Mononuclear cell (primary cell): ENCODE measurements at regions not wholly inside any gene's neighbourhood (a gene's known extent, or its start where the extent isn't known, plus 50 kb on each side); places are given as distances from the start of the nearest gene placed in this dataset.

Experiments
- H3K27me3 ChIP-seq: 2 replicates; pipeline ENCODE4 v1.6.0; 2011; ENCODE audit warnings: low read length, control low read depth; ENCODE audit not compliant: insufficient read depth
- H3K4me1 ChIP-seq: 2 replicates; pipeline ENCODE4 v1.5.1; 2011; ENCODE audit warnings: mild to moderate bottlenecking, low read length, control low read depth; ENCODE audit not compliant: insufficient read depth
- H3K4me3 ChIP-seq: 2 replicates; pipeline ENCODE4 v1.5.1; 2011; ENCODE audit warnings: mild to moderate bottlenecking, low read length, moderate library complexity
- H3K9me3 ChIP-seq: 2 replicates; pipeline ENCODE4 v1.5.1; 2011; ENCODE audit warnings: low read depth, mild to moderate bottlenecking, control low read depth, low read length

DNA sequence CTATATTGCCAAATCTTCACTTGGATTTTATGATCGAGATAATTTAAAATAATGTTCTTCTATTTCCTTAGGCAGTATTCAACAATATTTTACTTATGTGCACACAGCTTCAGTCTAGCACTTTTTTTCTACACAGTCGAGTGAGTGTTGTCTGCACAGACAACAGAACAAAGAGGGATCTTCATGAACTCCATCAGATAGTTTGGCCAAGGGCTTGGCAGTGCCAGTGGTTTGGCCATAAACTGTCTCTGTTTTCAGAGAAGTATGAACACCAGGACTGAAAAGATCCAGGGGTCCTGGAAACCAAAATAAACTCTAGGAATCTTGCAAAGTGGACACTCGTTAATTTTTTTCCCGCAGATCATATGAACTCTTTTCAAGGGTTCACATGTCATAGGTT lies 547.3 kb downstream of the PLCL1 start:
- no peaks in the 10 kb centered on the region for H3K4me1 ChIP-seq
- no peaks in the 10 kb centered on the region for H3K9me3 ChIP-seq
- H3K4me3 ChIP-seq: no peak overlapping the region
- peaks cover 8% of the 10 kb centered on the region for H3K27me3 ChIP-seq

DNA sequence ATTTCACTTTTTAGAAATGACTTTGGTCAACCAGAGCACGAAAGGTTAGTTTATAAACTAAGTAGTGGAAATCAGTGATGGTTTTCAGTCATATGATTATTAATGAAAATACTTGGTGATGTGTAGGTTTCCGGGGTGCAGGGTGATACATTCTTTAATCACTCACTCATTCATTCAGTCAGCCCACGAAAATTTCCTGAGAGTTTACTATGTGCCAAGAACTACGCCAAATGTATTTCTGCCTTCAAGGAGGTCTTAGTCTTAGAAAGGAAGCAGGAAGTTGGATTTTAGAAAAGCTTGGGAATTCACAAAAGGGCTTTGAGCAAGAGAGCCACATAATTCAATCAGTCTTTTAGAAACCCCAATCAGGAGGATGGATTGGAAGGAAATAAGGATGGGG lies 543.6 kb downstream of the PLCL1 start:
- Histone ChIP-seq H3K4me1 (no peaks in the 10 kb centered on the region), H3K9me3 (no peaks in the 10 kb centered on the region), H3K4me3 (no peak overlapping the region), H3K27me3 (peaks cover 8% of the 10 kb centered on the region)

DNA sequence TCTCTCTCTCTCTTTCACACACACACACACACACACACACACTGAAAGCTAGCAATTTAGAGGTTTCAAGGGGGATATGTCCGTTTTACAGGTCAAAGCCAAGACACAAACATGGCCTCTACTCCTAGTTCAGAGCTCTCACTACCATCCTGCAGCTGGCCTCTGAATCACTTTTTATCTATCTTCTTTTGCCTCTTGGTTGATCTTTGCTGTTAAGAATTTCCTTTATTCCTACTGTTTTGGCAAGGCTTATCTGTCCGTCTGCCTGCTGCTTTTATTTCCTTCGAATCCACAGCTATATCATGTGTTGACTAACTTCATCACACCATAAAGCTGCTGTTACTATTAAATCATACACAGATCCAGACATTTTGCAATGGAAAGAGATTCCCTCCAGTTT lies 543.0 kb downstream of the PLCL1 start:
- Histone ChIP-seq H3K4me1 (no peaks in the 10 kb centered on the region), H3K4me3 (no peak overlapping the region), H3K27me3 (peaks cover 8% of the 10 kb centered on the region), H3K9me3 (no peaks in the 10 kb centered on the region)

DNA sequence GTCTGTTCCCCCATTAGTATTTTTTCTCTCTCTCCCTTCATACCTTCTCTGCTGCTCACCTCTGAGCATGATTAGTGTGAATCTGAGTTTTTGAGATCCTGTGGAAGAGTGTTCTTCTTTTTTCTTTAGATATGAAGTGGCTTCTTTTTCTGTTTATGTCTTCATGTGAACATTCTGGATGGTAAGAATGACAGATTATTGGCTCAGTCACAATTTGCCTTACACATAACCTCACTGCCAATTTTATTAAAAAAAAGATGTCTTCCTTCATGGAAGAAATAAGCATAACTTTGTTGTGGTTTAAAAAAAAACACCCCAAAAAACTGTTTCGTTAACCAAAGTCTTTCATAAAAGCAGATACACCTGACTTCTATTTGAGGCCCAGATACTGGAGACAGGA lies 539.1 kb downstream of the PLCL1 start:
- Histone ChIP-seq H3K9me3 (no peaks in the 10 kb centered on the region), H3K4me1 (no peaks in the 10 kb centered on the region), H3K4me3 (no peak overlapping the region), H3K27me3 (no peaks in the 10 kb centered on the region)

DNA sequence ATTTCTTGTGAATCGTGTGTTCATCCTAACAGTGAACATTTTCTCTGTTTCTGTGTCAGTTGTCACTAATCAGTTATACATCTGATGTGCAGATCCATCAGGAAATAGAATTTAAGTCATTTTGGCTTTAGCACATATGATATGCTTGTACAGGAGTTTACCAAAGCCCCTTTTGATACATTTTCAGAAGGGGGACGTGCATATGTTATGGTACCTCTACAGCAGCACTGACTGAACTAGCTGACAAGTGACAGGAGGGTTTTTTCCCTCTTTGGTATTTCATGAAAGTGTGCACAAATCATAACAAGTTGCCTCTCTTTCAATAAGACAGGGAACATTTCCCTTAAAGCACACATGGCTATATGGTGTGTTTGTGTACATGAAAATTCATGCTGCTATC lies 536.5 kb downstream of the PLCL1 start:
- H3K4me3 ChIP-seq: no peak overlapping the region
- H3K27me3 ChIP-seq: peaks cover 3% of the 10 kb centered on the region
- no peaks in the 10 kb centered on the region for H3K4me1 ChIP-seq
- no peaks in the 10 kb centered on the region for H3K9me3 ChIP-seq

DNA sequence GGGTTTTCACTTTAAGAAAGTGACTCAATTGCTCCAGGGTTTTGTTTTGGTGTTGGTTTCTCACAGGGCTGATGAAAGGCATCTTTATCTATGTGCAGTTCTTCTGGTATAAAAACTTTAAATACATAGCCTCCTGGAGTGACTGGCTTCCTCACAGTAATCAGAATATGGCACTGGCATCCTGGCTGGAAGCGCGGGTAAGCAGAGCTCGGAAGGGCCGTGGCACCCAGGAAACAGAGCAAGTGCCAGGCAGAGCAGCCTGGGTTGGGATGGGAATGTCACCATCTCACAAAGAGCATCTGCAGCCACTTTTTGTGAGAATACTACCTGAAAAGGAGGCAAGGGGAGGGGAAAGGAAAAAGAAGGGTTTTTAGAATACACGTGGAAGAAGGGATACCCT lies 534.7 kb downstream of the PLCL1 start:
- no peak overlapping the region for H3K4me3 ChIP-seq
- H3K4me1 ChIP-seq: no peaks in the 10 kb centered on the region
- no peaks in the 10 kb centered on the region for H3K9me3 ChIP-seq
- H3K27me3 ChIP-seq: peaks cover 10% of the 10 kb centered on the region

DNA sequence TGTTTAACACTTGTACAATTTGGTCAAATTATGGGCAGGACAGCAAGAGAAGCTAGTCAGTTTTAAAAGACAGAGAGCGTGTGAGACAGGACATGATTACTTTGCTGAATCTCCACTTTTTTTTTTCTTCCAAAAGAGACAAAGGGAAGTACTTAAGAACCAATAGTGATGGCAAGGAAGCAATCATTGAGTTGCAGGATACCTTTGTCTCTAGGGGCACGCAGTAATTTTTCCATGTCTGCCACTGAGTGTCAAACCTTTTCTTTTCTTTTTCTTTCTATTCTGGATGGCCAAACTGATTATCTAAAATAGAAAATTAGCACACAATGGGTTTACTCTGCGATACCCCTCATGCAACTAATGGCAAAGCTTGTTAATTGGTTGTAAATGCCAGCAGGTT lies 533.0 kb downstream of the PLCL1 start:
- H3K4me3 ChIP-seq: no peak overlapping the region
- no peaks in the 10 kb centered on the region for H3K9me3 ChIP-seq
- H3K27me3 ChIP-seq: peaks cover 10% of the 10 kb centered on the region
- no peaks in the 10 kb centered on the region for H3K4me1 ChIP-seq

DNA sequence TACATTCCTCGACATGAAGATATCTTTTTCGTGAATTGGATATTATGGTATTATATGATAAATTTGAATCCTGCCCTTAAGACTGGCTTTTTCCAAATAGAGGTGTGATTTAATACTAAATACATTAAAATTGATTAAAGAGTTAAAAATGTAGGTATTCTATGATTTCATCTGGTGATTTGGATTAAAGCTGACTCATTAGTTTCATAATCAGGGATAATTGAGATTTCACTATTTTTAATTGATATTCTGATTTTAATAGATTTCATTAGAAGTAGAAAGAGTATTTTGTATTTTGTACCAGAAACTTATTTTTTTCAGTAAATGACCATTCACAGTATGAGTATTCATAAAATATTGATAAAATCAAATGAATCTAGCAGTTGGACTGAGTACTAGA lies 524.1 kb downstream of the PLCL1 start:
- Histone ChIP-seq H3K27me3 (peaks cover 14% of the 10 kb centered on the region), H3K4me1 (no peaks in the 10 kb centered on the region), H3K4me3 (no peak overlapping the region), H3K9me3 (no peaks in the 10 kb centered on the region)

DNA sequence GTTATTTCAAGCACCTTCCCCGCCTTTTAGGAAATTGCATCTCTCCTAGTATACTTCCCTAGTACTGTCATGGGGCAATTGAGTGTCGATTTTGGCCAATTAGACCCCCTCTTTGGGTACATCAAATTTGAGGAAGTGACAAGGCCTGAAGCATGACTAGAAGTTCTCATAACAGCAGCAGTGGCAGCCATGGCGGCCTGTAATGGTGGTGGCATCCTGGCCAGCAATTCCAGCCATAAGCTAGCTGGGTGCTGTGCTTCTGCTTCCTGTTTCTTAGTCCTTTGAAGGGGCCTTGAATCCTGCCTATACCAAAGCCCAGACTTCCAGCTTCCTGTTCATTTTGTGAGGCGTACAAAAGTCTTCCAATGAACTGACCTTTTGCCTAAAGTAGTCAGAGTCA lies 523.1 kb downstream of the PLCL1 start:
- H3K4me3 ChIP-seq: no peak overlapping the region
- H3K4me1 ChIP-seq: no peaks in the 10 kb centered on the region
- H3K27me3 ChIP-seq: peaks cover 22% of the 10 kb centered on the region
- H3K9me3 ChIP-seq: no peaks in the 10 kb centered on the region

DNA sequence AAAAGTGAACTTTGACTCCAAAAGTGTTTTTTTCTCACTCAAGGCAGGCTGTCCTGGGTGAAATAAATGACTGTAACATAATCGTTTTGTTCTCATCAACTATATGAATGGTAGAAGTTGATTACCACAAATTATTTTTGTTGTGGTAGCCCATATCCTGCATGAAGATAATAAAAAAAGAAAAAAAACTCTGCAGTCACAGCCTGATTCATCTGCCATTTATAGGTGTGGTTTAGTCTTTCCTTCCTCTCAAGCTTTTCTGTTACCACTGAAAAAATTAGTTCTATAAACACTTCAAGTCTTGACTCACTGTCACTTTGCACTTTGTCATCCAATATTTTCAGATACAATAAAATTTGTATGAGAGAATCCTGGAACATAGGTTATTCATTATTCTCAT lies 522.0 kb downstream of the PLCL1 start:
- H3K27me3 ChIP-seq: peaks cover 33% of the 10 kb centered on the region
- H3K4me1 ChIP-seq: no peaks in the 10 kb centered on the region
- H3K4me3 ChIP-seq: no peak overlapping the region
- no peaks in the 10 kb centered on the region for H3K9me3 ChIP-seq

DNA sequence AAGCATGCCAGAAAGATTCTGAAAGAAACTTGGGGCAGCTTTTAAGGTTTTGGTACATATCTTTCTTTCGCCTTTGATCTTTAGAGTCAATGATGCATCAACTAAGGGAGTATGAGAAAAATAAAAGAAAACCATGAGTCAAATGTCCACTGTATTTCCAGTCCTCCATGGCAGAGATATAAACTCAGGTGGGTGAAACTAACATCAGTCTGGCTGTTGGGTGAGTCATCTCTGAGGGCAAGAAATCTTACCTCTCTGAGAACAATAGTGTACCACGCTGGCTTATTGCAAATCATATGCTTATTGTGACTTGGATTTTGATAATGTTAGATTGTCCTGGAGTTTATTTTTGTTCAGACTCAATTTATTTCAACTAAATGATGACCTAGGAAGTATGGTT lies 521.0 kb downstream of the PLCL1 start:
- peaks cover 38% of the 10 kb centered on the region for H3K27me3 ChIP-seq
- H3K9me3 ChIP-seq: no peaks in the 10 kb centered on the region
- H3K4me3 ChIP-seq: no peak overlapping the region
- no peaks in the 10 kb centered on the region for H3K4me1 ChIP-seq

DNA sequence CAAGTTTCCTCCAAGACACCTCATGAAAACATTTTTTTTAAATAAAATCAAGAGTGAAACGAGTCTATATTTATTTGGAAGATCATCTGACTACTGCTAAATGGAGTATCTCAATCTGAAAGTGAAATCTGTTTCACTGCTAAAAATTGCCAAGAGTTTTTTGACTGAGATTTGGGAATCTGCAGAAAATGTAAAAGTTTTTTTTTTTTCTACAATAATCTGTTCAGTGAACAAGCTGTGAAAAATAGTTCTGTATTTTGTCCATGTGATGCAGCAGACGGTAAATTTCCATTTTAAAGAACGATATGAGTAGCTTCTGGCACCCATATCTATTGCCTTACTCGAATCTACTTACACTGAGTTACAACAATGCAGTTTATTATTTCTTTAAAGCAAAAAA lies 519.7 kb downstream of the PLCL1 start:
- Histone ChIP-seq H3K4me1 (no peaks in the 10 kb centered on the region), H3K9me3 (no peaks in the 10 kb centered on the region), H3K27me3 (peaks cover 47% of the 10 kb centered on the region), H3K4me3 (no peak overlapping the region)

DNA sequence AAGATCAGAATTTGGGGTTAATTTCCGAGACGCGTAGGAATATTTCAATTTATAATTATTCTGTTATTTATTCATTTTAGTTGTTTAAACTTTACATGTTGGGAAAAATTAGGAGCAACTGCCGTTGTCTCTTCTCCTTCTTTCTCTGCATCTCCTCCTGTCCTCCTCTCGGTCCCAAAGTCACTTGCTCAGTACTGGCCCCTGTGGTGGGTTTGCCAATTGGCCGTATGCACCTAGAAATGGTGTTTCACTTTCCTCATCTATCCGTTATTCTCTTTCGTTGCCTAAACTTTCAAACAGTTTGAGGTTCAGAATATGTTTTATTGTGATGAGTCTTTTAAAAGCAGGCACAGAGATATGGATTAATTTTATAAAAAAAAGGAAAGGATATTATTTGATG lies 517.9 kb downstream of the PLCL1 start:
- no peak overlapping the region for H3K4me3 ChIP-seq
- no peaks in the 10 kb centered on the region for H3K4me1 ChIP-seq
- peaks cover 47% of the 10 kb centered on the region for H3K27me3 ChIP-seq
- no peaks in the 10 kb centered on the region for H3K9me3 ChIP-seq

DNA sequence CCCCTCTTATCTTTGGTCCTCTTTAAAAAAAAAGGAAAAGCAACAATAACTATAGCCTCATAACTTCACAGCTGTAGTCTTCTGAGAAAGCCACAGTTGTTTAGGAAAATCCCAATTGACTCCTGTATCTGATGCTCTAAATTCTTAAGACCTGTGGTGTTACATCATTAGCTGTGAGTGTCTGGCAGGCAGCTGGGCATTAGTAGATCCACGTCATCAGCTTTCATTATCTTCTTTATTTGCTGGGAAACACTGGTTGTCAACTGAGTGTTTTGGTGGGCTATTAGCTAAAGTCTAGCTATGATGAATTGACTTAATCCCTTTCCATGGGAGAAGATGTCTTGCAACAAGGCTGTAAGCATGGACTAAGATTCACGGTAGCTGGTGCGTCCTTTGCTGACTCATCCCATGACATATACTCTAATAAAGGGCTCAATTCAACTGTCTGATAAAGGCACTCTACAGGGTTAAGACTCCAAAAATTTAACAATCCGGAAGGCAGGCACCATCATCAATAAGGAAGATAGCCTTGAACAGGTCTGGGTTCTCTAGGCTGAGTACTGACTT lies 517.2 kb downstream of the PLCL1 start:
- H3K4me1 ChIP-seq: no peaks in the 10 kb centered on the region
- H3K9me3 ChIP-seq: no peaks in the 10 kb centered on the region
- H3K27me3 ChIP-seq: peaks cover 53% of the 10 kb centered on the region
- H3K4me3 ChIP-seq: no peak overlapping the region

DNA sequence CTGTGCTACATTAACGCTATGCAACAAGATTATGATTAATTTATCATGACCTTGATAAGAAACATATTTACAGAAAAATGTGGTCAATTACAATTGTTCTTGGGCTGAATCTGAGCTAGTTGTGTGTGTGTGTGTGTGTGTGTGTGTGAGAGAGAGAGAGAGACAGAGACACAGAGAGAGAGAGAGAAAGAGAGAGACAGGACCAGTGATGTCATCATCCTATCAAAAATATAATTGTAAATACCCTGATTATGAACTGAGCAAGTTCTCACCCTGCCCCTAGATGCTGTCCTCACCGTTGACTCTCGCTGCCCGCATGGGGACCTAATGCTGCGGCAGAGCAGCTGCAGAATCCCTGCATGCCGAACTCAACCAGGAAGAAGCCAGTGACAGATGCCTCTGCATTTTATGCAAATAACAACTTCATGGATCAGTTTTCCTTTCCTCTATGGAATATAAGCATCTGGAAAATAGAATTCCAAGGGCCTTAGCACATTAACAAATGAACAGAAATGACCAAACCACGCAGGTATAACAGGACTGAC lies 512.5 kb downstream of the PLCL1 start:
- no peak overlapping the region for H3K4me3 ChIP-seq
- H3K9me3 ChIP-seq: no peaks in the 10 kb centered on the region
- H3K4me1 ChIP-seq: no peaks in the 10 kb centered on the region
- H3K27me3 ChIP-seq: peaks cover 52% of the 10 kb centered on the region

DNA sequence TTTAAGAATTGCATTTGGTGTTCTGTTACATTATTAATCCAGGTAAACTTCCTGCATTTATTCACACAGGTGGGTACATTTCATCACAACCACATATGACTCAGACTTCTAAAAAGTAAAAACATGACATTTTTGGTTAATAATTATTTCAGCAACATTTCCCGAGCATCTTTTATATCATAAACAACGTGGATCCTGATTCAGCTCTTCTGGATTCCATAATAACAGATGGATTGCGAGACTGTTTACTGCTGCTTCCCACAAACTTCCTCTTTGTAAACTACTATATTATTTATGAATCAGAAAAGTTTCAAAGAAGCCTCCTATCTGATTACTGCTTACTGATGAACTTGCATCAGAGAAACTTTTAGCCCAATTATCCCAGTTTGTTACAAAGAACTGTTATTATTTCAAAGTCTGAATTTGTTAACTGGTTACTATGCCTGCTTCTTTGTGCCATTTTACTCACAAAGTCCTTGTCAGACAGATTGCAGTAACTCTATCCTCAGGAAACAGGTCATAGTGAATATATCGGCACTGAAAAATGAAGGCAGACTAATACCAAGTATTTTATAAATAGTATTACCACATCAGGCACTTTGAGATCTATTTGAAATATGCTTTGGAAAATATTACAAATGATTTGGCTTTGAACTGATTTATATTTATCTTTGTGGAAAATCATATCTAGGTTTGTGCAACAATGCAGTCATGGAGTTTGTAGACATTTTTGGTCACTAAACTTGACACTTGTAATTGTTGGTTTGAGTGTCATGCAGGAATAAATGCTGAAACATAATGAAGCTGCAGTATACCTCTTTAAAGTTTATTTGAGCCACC lies 511.6 kb downstream of the PLCL1 start:
- H3K4me1 ChIP-seq: no peaks in the 10 kb centered on the region
- H3K9me3 ChIP-seq: no peaks in the 10 kb centered on the region

More for the DNA sequence above, 511.6 kb downstream of the PLCL1 start:
- Histone ChIP-seq H3K4me3 (no peak overlapping the region), H3K27me3 (peaks cover 45% of the 10 kb centered on the region)
